Liver (tissue), 8 donors: ENCODE measurements at regions not wholly inside any gene's neighbourhood (a gene's known extent, or its start where the extent isn't known, plus 50 kb on each side); places are given as distances from the start of the nearest gene placed in this dataset. TPM values are rescaled to one million over a fixed set of nuclear protein-coding genes. Genes with fewer than 3 reads are reported as not detected.
"Not testable (repeated sequence)": the region's sequence is repeated elsewhere in the genome, so short reads cannot be mapped to it uniquely, and the experiment has no call there.

Experiments
- DNase-seq: peaks from one replicate; pipeline ENCODE4 v3.0.0-alpha.2; 2017; ENCODE audit warnings: low spot score
- H3K27ac ChIP-seq, 2 donors: one replicate each; pipeline ENCODE4 v1.7.0; 2013; ENCODE audit warnings: inconsistent platforms in 2 of 2, low read length in 2 of 2, control low read depth in 1 of 2, low read depth in 1 of 2, mild to moderate bottlenecking in 1 of 2
- H3K27me3 ChIP-seq, 4 donors: one replicate each; pipeline versions ENCODE4 v1.6.1 to v1.7.0; 2013; ENCODE audit warnings: low read length in 3 of 4, inconsistent platforms in 1 of 4, mild to moderate bottlenecking in 1 of 4, moderate library complexity in 1 of 4; ENCODE audit not compliant: control insufficient read depth in 4 of 4, insufficient read depth in 4 of 4
- H3K36me3 ChIP-seq, 4 donors: one replicate each; pipeline versions ENCODE4 v1.6.1 to v1.7.0; 2013; ENCODE audit warnings: low read length in 3 of 4, mild to moderate bottlenecking in 3 of 4, low read depth in 1 of 4, moderate library complexity in 1 of 4; ENCODE audit not compliant: control insufficient read depth in 4 of 4, insufficient read depth in 3 of 4
- H3K4me1 ChIP-seq, 4 donors: one replicate each; pipeline versions ENCODE4 v1.6.1 to v1.7.0; 2013; ENCODE audit warnings: low read length in 3 of 4, mild to moderate bottlenecking in 3 of 4, moderate library complexity in 1 of 4; ENCODE audit not compliant: control insufficient read depth in 4 of 4, insufficient read depth in 4 of 4
- H3K4me3 ChIP-seq, 3 donors: one replicate each; pipeline versions ENCODE4 v1.6.1 to v1.7.0; 2013; ENCODE audit warnings: low read length in 3 of 3, control low read depth in 1 of 3, low read depth in 1 of 3, mild to moderate bottlenecking in 1 of 3
- H3K9ac ChIP-seq, 2 donors: one replicate each; pipeline ENCODE4 v1.7.0; 2013; ENCODE audit warnings: low read length in 2 of 2, mild to moderate bottlenecking in 2 of 2, moderate library complexity in 2 of 2, control low read depth in 1 of 2, low read depth in 1 of 2
- H3K9me3 ChIP-seq, 4 donors: one replicate each; pipeline versions ENCODE4 v1.6.1 to v1.7.0; 2013; ENCODE audit warnings: low read length in 3 of 4; ENCODE audit not compliant: control insufficient read depth in 4 of 4
- RAD21 ChIP-seq, 2 donors: IDR thresholded peaks; 2 replicates each; pipeline ENCODE4 v1.6.1; 2016; ENCODE audit warnings: antibody characterized with exemption in 2 of 2, mild to moderate bottlenecking in 2 of 2
- WGBS: extraction: QIAGEN DNeasy Blood & Tissue Kit; methylation state at CpG from one replicate; pipeline ENCODE4 v1.1.7; 2013; 5-methylcytosine and 5-hydroxymethylcytosine counted together
- small RNA-seq: library from RNA; depleted of rRNA; stranded (forward); fragments of <200 nt; gene quantifications from one replicate; pipeline ENCODE3, GENCODE V24; 2014
- donor health status: healthy.
- donor health status: healthy.
- donor health status: healthy.
- donor health status: healthy.

DNA sequence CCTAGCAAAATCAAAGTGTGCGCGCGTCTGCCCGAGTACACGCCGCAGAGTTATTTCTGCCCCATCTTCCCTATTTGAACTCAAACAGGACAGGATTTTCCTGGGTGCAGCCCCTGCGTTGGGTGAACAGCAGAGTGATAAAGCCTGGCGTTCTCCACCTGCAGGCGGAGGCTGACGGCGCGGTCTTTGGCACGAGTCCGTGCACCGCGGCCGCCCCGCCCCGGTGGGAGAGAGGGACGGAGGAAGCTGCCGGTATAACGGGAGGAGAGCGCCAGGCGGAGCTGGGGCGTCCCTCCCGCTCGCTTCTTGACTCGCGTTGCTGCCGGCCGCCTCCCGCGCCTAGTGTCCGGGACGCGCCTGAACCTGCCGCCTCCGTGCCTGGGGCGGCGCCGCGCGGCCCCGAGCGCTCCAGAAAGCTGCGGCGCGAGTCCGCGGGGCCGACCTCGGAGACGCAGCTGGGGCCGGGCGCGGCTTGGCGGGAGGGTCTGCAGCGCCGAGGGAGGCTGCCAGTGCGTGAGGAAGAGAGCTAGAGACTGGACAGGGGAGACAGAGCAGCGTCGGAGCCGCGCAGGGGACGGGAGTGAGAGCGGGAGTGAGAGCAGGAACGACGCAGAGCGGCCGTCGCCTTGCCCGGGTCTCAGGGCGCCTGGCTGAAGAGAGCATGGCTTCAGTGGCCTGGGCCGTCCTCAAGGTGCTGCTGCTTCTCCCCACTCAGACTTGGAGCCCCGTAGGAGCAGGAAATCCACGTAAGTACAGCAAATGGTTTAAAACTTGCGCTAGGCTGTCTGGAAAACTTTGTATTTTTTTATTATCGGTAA lies 66.8 kb upstream of the SPATA31A3 start:
- H3K27ac ChIP-seq = not testable (repeated sequence)

More for the DNA sequence above, 66.8 kb upstream of the SPATA31A3 start:
- 3% methylated on average over 48 of the region's 78 CpGs for WGBS
- not testable (repeated sequence) for H3K27me3 ChIP-seq, H3K36me3 ChIP-seq, H3K4me1 ChIP-seq, H3K9ac ChIP-seq, H3K9me3 ChIP-seq
- H3K4me3 ChIP-seq = peak overlapping the region in 1 of 3 donors; percentile 23
- peak; percentile 34 for DNase-seq
- TF ChIP-seq RAD21 (IDR thresholded peaks at IDR 0.05) = peak in 1 of 2 donors; percentile 14

Small RNAs in the stretch of these regions (small RNA-seq; reads per million reads assigned to genes)
- gene RN7SL422P = not detected
